Glomerular endothelial cell (primary cell): ENCODE measurements at regions not wholly inside any gene's neighbourhood (a gene's known extent, or its start where the extent isn't known, plus 50 kb on each side); places are given as distances from the start of the nearest gene placed in this dataset.

Experiments used
- DNase-seq: peaks from one replicate; pipeline ENCODE4 v3.0.0-alpha.2; 2011; ENCODE audit warnings: low read depth, low spot score; ENCODE audit errors: extremely low read depth

GRCh38 chrX:25066131-25066530, 50.4 kb upstream of the ARX start:
- no peak for DNase-seq
